ENCODE measurements at regions not wholly inside any gene's neighbourhood (a gene's known extent, or its start where the extent isn't known, plus 50 kb on each side); places are given as distances from the start of the nearest gene placed in this dataset.

GRCh38 chr18:27778925-27779324 lies 398.0 kb downstream of the CDH2 start:
- SMC1A ChIA-PET (ENCODE audit: uncharacterized antibody, unreplicated experiment) = interaction anchor here (1.4 to 2.4 kb wide), 2 partner anchors 15 to 17 kb away, joined by 4 to 6 read pairs; no protein-coding TSS in a partner anchor

More at GRCh38 chr18:27778925-27779324, 398.0 kb downstream of the CDH2 start:
- no peak for ATAC-seq
- no peak overlapping the region for H3K9ac ChIP-seq (ENCODE audit: control insufficient read depth, insufficient read depth, low read length)
- in situ Hi-C loops (cut with MboI) (no loop called here), intact Hi-C loops (cut with micrococcal nuclease; ENCODE audit: unreplicated experiment) (loop anchor here (10.0 kb wide), 1 partner anchor 54 kb away; no protein-coding TSS in a partner anchor)
- ChIA-PET CTCF (interaction anchor here (1.6 kb wide), 1 partner anchor 29 kb away, joined by 4 read pairs; no protein-coding TSS in a partner anchor), POLR2A (no interaction called here), RAD21 (ENCODE audit: unreplicated experiment) (no interaction called here)
- BruUV-seq (replicated peaks) = no TSS peak
- no peak overlapping the region for H2AFZ ChIP-seq (ENCODE audit: control insufficient read depth, low read depth, low read length)
- no peaks in the 10 kb centered on the region for H3K9me3 ChIP-seq (replicated peaks; ENCODE audit: control insufficient read depth, insufficient read depth, low read length)
- H3K36me3 ChIP-seq (ENCODE audit: control insufficient read depth in 2 of 2, insufficient read depth in 2 of 2, low read length in 1 of 2) = no peaks in the 10 kb centered on the region
- H3K4me3 ChIP-seq = no peak overlapping the region
- no peaks in the 10 kb centered on the region for H3K79me2 ChIP-seq (ENCODE audit: control insufficient read depth, insufficient read depth, low read length)
- H3K4me2 ChIP-seq (ENCODE audit: control insufficient read depth, insufficient read depth) = no peak overlapping the region
- H3K27me3 ChIP-seq (replicated peaks in 1 of 2; ENCODE audit: control insufficient read depth in 2 of 2, insufficient read depth in 2 of 2, low read length in 1 of 2) = no peaks in the 10 kb centered on the region
- TF ChIP-seq E4F1 (IDR thresholded peaks at IDR 0.05; ENCODE audit: borderline replicate concordance, partially characterized antibody) (no peak), ZZZ3 (IDR thresholded peaks at IDR 0.05; ENCODE audit: control insufficient read depth, insufficient read length, low read depth) (no peak), LARP7 (IDR thresholded peaks at IDR 0.05) (no peak), KLF5 (IDR thresholded peaks at IDR 0.05; ENCODE audit: partially characterized antibody) (no peak), BACH1 (IDR thresholded peaks at IDR 0.05; ENCODE audit: borderline replicate concordance) (no peak), EGR1 (IDR thresholded peaks at IDR 0.05; ENCODE audit: borderline replicate concordance in 1 of 2, low read depth in 2 of 2, low read length in 2 of 2) (no peak), SREBF2 (IDR thresholded peaks at IDR 0.05; ENCODE audit: low read length) (no peak), TCF3 (IDR thresholded peaks at IDR 0.05; ENCODE audit: borderline replicate concordance, insufficient read depth, low read depth, low read length) (no peak), BMI1 (IDR thresholded peaks at IDR 0.05; ENCODE audit: borderline replicate concordance) (no peak), CHD4 (IDR thresholded peaks at IDR 0.05) (no peak), PBX3 (IDR thresholded peaks at IDR 0.05; ENCODE audit: insufficient replicate concordance, low read depth, low read length) (no peak), KAT2A (conservative IDR thresholded peaks at IDR 0.05; ENCODE audit: control insufficient read depth, low read depth, low read length) (no peak), PML (IDR thresholded peaks at IDR 0.05; ENCODE audit: low read length) (no peak), YBX1 (IDR thresholded peaks at IDR 0.05) (no peak), ZBTB33 (IDR thresholded peaks at IDR 0.05) (no peak), SUZ12 (IDR thresholded peaks at IDR 0.05; ENCODE audit: unreplicated experiment) (no peak), USF2 (IDR thresholded peaks at IDR 0.05; ENCODE audit: borderline replicate concordance, low read depth, low read length) (no peak), DPF2 (IDR thresholded peaks at IDR 0.05) (no peak), PKNOX1 (IDR thresholded peaks at IDR 0.05) (no peak)
- no peak for FAIRE-seq
- H3K27ac ChIP-seq (ENCODE audit: control insufficient read depth, insufficient read depth) = no peak overlapping the region
- H3K4me1 ChIP-seq (ENCODE audit: control insufficient read depth, insufficient read depth, low read length) = no peaks in the 10 kb centered on the region
- DNase-seq (ENCODE audit: low read depth, low spot score) = no peak
- no peaks in the 10 kb centered on the region for H4K20me1 ChIP-seq (ENCODE audit: control insufficient read depth, insufficient read depth)
- 0% methylated on average over 1 of the region's 1 CpG for WGBS (ENCODE audit: insufficient coverage, insufficient replicate concordance, low lambda C conversion rate, missing lambda C conversion rate)

Data from GM12878 (cell line).